Liver (tissue), 8 donors: ENCODE measurements at regions not wholly inside any gene's neighbourhood (a gene's known extent, or its start where the extent isn't known, plus 50 kb on each side); places are given as distances from the start of the nearest gene placed in this dataset.

Experiments used
- DNase-seq: peaks from one replicate; pipeline ENCODE4 v3.0.0-alpha.2; 2017; ENCODE audit warnings: low spot score
- H3K27ac ChIP-seq, 2 donors: one replicate each; pipeline ENCODE4 v1.7.0; 2013; ENCODE audit warnings: inconsistent platforms in 2 of 2, low read length in 2 of 2, control low read depth in 1 of 2, low read depth in 1 of 2, mild to moderate bottlenecking in 1 of 2
- H3K27me3 ChIP-seq, 4 donors: one replicate each; pipeline versions ENCODE4 v1.6.1 to v1.7.0; 2013; ENCODE audit warnings: low read length in 3 of 4, inconsistent platforms in 1 of 4, mild to moderate bottlenecking in 1 of 4, moderate library complexity in 1 of 4; ENCODE audit not compliant: control insufficient read depth in 4 of 4, insufficient read depth in 4 of 4
- H3K36me3 ChIP-seq, 4 donors: one replicate each; pipeline versions ENCODE4 v1.6.1 to v1.7.0; 2013; ENCODE audit warnings: low read length in 3 of 4, mild to moderate bottlenecking in 3 of 4, low read depth in 1 of 4, moderate library complexity in 1 of 4; ENCODE audit not compliant: control insufficient read depth in 4 of 4, insufficient read depth in 3 of 4
- H3K4me1 ChIP-seq, 4 donors: one replicate each; pipeline versions ENCODE4 v1.6.1 to v1.7.0; 2013; ENCODE audit warnings: low read length in 3 of 4, mild to moderate bottlenecking in 3 of 4, moderate library complexity in 1 of 4; ENCODE audit not compliant: control insufficient read depth in 4 of 4, insufficient read depth in 4 of 4
- H3K4me3 ChIP-seq, 3 donors: one replicate each; pipeline versions ENCODE4 v1.6.1 to v1.7.0; 2013; ENCODE audit warnings: low read length in 3 of 3, control low read depth in 1 of 3, low read depth in 1 of 3, mild to moderate bottlenecking in 1 of 3
- H3K9ac ChIP-seq, 2 donors: one replicate each; pipeline ENCODE4 v1.7.0; 2013; ENCODE audit warnings: low read length in 2 of 2, mild to moderate bottlenecking in 2 of 2, moderate library complexity in 2 of 2, control low read depth in 1 of 2, low read depth in 1 of 2
- H3K9me3 ChIP-seq, 4 donors: one replicate each; pipeline versions ENCODE4 v1.6.1 to v1.7.0; 2013; ENCODE audit warnings: low read length in 3 of 4; ENCODE audit not compliant: control insufficient read depth in 4 of 4
- ATF3 ChIP-seq: IDR thresholded peaks from 2 replicates; pipeline ENCODE4 v1.6.1; 2016; ENCODE audit warnings: antibody characterized with exemption
- CTCF ChIP-seq: fragments of 150-350 bp; IDR thresholded peaks from 2 replicates; pipeline ENCODE4 v1.5.1; 2017; ENCODE audit warnings: improper control_type of control experiment, low read depth, low read length; ENCODE audit not compliant: missing input control
- EGR1 ChIP-seq, 2 donors: IDR thresholded peaks; 2 replicates each; pipeline ENCODE4 v1.6.1; 2016 to 2018; ENCODE audit warnings: antibody characterized with exemption in 2 of 2, low read depth in 2 of 2
- FOXA1 ChIP-seq: IDR thresholded peaks from 2 replicates; pipeline ENCODE4 v1.6.1; 2016; ENCODE audit warnings: antibody characterized with exemption
- FOXA2 ChIP-seq: IDR thresholded peaks from 2 replicates; pipeline ENCODE4 v1.6.1; 2016; ENCODE audit warnings: antibody characterized with exemption
- GABPA ChIP-seq, 2 donors: IDR thresholded peaks in 1 of 2; conservative IDR thresholded peaks in 1 of 2; 2 replicates each; pipeline ENCODE4 v1.6.1; 2016; ENCODE audit warnings: antibody characterized with exemption in 2 of 2, mild to moderate bottlenecking in 1 of 2, moderate library complexity in 1 of 2
- JUND ChIP-seq, 2 donors: IDR thresholded peaks; 2 replicates each; pipeline ENCODE4 v1.6.1; 2016; ENCODE audit warnings: antibody characterized with exemption in 2 of 2
- MAX ChIP-seq: IDR thresholded peaks from 2 replicates; pipeline ENCODE4 v1.6.1; 2016; ENCODE audit warnings: antibody characterized with exemption
- NR2F2 ChIP-seq: IDR thresholded peaks from 2 replicates; pipeline ENCODE4 v1.6.1; 2016; ENCODE audit warnings: antibody characterized with exemption
- RAD21 ChIP-seq, 2 donors: IDR thresholded peaks; 2 replicates each; pipeline ENCODE4 v1.6.1; 2016; ENCODE audit warnings: antibody characterized with exemption in 2 of 2, mild to moderate bottlenecking in 2 of 2
- RXRA ChIP-seq, 2 donors: IDR thresholded peaks; 2 replicates each; pipeline ENCODE4 v1.6.1; 2017 to 2018; ENCODE audit warnings: antibody characterized with exemption in 2 of 2, mild to moderate bottlenecking in 1 of 2
- SP1 ChIP-seq: IDR thresholded peaks from 2 replicates; pipeline ENCODE4 v1.6.1; 2018; ENCODE audit warnings: antibody characterized with exemption, mild to moderate bottlenecking
- TAF1 ChIP-seq: conservative IDR thresholded peaks from 2 replicates; pipeline ENCODE4 v1.6.1; 2016; ENCODE audit warnings: antibody characterized with exemption, mild to moderate bottlenecking
- YY1 ChIP-seq: IDR thresholded peaks from 2 replicates; pipeline ENCODE4 v1.6.1; 2016; ENCODE audit warnings: antibody characterized with exemption, mild to moderate bottlenecking
- ZBTB33 ChIP-seq: IDR thresholded peaks from 2 replicates; pipeline ENCODE4 v1.6.1; 2016; ENCODE audit warnings: antibody characterized with exemption
- WGBS: extraction: QIAGEN DNeasy Blood & Tissue Kit; methylation state at CpG from one replicate; pipeline ENCODE4 v1.1.7; 2013; 5-methylcytosine and 5-hydroxymethylcytosine counted together
- donor health status: healthy.
- donor health status: healthy.
- donor health status: healthy.
- donor health status: healthy.
- donor health status: healthy.

GRCh38 chr3:75337226-75337900 lies 326.8 kb upstream of the FRG2C start:
- no peaks in the 10 kb centered on the region for H3K9me3 ChIP-seq
- no peak for DNase-seq
- no peaks in the 10 kb centered on the region for H3K4me1 ChIP-seq
- H3K36me3 ChIP-seq, result no peaks in the 10 kb centered on the region
- no peak overlapping the region for H3K27ac ChIP-seq
- no peak overlapping the region for H3K9ac ChIP-seq
- H3K27me3 ChIP-seq, result no peaks in the 10 kb centered on the region
- no peak for TF ChIP-seq NR2F2
- TF ChIP-seq JUND (IDR thresholded peaks at IDR 0.05), result no peak
- TF ChIP-seq YY1, result no peak
- H3K4me3 ChIP-seq, result no peak overlapping the region
- WGBS, result 60% methylated on average over 3 of the region's 3 CpGs

GRCh38 chr3:75338342-75338741 lies 325.8 kb upstream of the FRG2C start:
- 81% methylated on average over 3 of the region's 3 CpGs for WGBS
- no peak for DNase-seq
- no peak for TF ChIP-seq GABPA (IDR thresholded peaks at IDR 0.05 in 1 of 2, conservative IDR thresholded peaks at IDR 0.05 in 1 of 2)
- no peak for TF ChIP-seq CTCF
- no peak for TF ChIP-seq ZBTB33
- no peak for TF ChIP-seq YY1
- TF ChIP-seq ATF3, result no peak
- TF ChIP-seq RXRA (IDR thresholded peaks at IDR 0.05), result no peak
- no peak for TF ChIP-seq RAD21 (IDR thresholded peaks at IDR 0.05)
- no peak for TF ChIP-seq MAX
- TF ChIP-seq EGR1 (IDR thresholded peaks at IDR 0.05; ENCODE audit: low read depth in 2 of 2), result no peak
- no peak for TF ChIP-seq SP1
- TF ChIP-seq FOXA2, result no peak
- no peak for TF ChIP-seq FOXA1
- TF ChIP-seq TAF1, result no peak
- no peak for TF ChIP-seq JUND (IDR thresholded peaks at IDR 0.05)
- H3K9me3 ChIP-seq, result no peaks in the 10 kb centered on the region
- H3K36me3 ChIP-seq, result no peaks in the 10 kb centered on the region
- H3K4me3 ChIP-seq, result no peak overlapping the region
- H3K27me3 ChIP-seq, result no peaks in the 10 kb centered on the region
- H3K4me1 ChIP-seq, result no peaks in the 10 kb centered on the region
- no peak overlapping the region for H3K9ac ChIP-seq
- no peak overlapping the region for H3K27ac ChIP-seq
